GM12878 (cell line): ENCODE measurements at regions not wholly inside any gene's neighbourhood (a gene's known extent, or its start where the extent isn't known, plus 50 kb on each side); places are given as distances from the start of the nearest gene placed in this dataset.

ENCODE experiments used
- ATAC-seq: fragments of 200-7000 bp; cut with Tn5 transposase; 3 replicates; pipeline ENCODE4 v1.9.1; 2020; ENCODE audit warnings: mild to moderate bottlenecking, moderate library complexity
- BruUV-seq: library from RNA; stranded (reverse); fragments of 400-500 nt; replicated peaks from 2 replicates; lab custom pipeline; 2021; lab: Mats Ljungman, UMichigan
- CTCF ChIA-PET: fragments of 300-600 bp; sonication (Branson Sonifier 250); formaldehyde crosslinking; extraction: SDS; loops from one replicate; lab custom pipeline; 2021; ENCODE audit warnings: inconsistent platforms; lab: Yijun Ruan, JAX
- POLR2A ChIA-PET: fragments of 350-600 bp; formaldehyde crosslinking; extraction: SDS; loops from one replicate; lab custom pipeline; 2021; ENCODE audit warnings: inconsistent platforms; lab: Charles Lee
- RAD21 ChIA-PET: fragments of 300-600 bp; sonication (Branson Sonifier 250); formaldehyde crosslinking; loops from one replicate; lab custom pipeline; 2023; ENCODE audit warnings: antibody characterized with exemption; ENCODE audit not compliant: unreplicated experiment; lab: Charles Lee
- SMC1A ChIA-PET: fragments of 300-600 bp; sonication (Branson Sonifier 250); formaldehyde crosslinking; loops from one replicate; lab custom pipeline; 2023; ENCODE audit not compliant: unreplicated experiment, uncharacterized antibody; lab: Charles Lee
- DNase-seq: peaks from one replicate; pipeline ENCODE4 v3.0.0-alpha.2; 2011; ENCODE audit warnings: low read depth, low spot score
- FAIRE-seq: peaks from 3 replicates; lab custom pipeline; 2011; peaks lifted over from hg19 to GRCh38; lab: Jason Lieb, UNC
- H2AFZ ChIP-seq: 2 replicates; pipeline ENCODE4 v1.6.0; 2011; ENCODE audit warnings: low read depth, low read length, control low read depth; ENCODE audit not compliant: control insufficient read depth
- H3K27ac ChIP-seq: 2 replicates; pipeline ENCODE4 v1.5.1; 2011; ENCODE audit warnings: control low read depth; ENCODE audit not compliant: control insufficient read depth, insufficient read depth
- H3K27me3 ChIP-seq, 2 experiments: replicated peaks in 1 of 2; 2 replicates each; pipeline versions ENCODE4 v1.6.0 to v1.6.1; 2011; ENCODE audit warnings: low read length in 1 of 2; ENCODE audit not compliant: control insufficient read depth in 2 of 2, insufficient read depth in 2 of 2
- H3K36me3 ChIP-seq, 2 experiments: 2 replicates each; pipeline ENCODE4 v1.5.1; 2011; ENCODE audit warnings: low read length in 1 of 2; ENCODE audit not compliant: control insufficient read depth in 2 of 2, insufficient read depth in 2 of 2
- H3K4me1 ChIP-seq: 2 replicates; pipeline ENCODE4 v1.6.1; 2011; ENCODE audit warnings: mild to moderate bottlenecking, low read length, moderate library complexity, mixed read lengths; ENCODE audit not compliant: control insufficient read depth, insufficient read depth
- H3K4me2 ChIP-seq: 2 replicates; pipeline ENCODE4 v1.6.0; 2011; ENCODE audit warnings: control low read depth; ENCODE audit not compliant: control insufficient read depth, insufficient read depth
- H3K4me3 ChIP-seq: fragments of 200-600 bp; sonication (generic); 2 replicates; pipeline ENCODE4 v1.5.1; 2016
- H3K79me2 ChIP-seq: 2 replicates; pipeline ENCODE4 v1.6.0; 2011; ENCODE audit warnings: low read length; ENCODE audit not compliant: control insufficient read depth, insufficient read depth
- H3K9ac ChIP-seq: 2 replicates; pipeline ENCODE4 v1.8.0; 2011; ENCODE audit warnings: low read length, control low read depth, mixed read lengths; ENCODE audit not compliant: control insufficient read depth, insufficient read depth
- H3K9me3 ChIP-seq: replicated peaks from 3 replicates; pipeline ENCODE4 v1.5.1; 2011; ENCODE audit warnings: mild to moderate bottlenecking, low read length; ENCODE audit not compliant: control insufficient read depth, insufficient read depth
- H4K20me1 ChIP-seq: 2 replicates; pipeline ENCODE4 v1.6.0; 2011; ENCODE audit not compliant: control insufficient read depth, insufficient read depth
- CBFB ChIP-seq: IDR thresholded peaks from 2 replicates; pipeline ENCODE4 v1.6.1; 2016; ENCODE audit warnings: antibody characterized with exemption, low read depth
- CREM ChIP-seq: IDR thresholded peaks from 2 replicates; pipeline ENCODE4 v1.6.1; 2014; ENCODE audit warnings: antibody characterized with exemption, low read depth
- HDAC2 ChIP-seq: fragments of 200-600 bp; sonication (generic); IDR thresholded peaks from 2 replicates; pipeline ENCODE4 v1.6.1; 2017
- HDGF ChIP-seq: fragments of 450-650 bp; IDR thresholded peaks from 2 replicates; pipeline ENCODE4 v1.6.1; 2016; ENCODE audit warnings: antibody characterized with exemption
- JUNB ChIP-seq: IDR thresholded peaks from 2 replicates; pipeline ENCODE4 v1.6.1; 2016; ENCODE audit warnings: antibody characterized with exemption, mild to moderate bottlenecking
- MYC ChIP-seq: IDR thresholded peaks from 2 replicates; pipeline ENCODE4 v1.6.1; 2011; ENCODE audit warnings: mild to moderate bottlenecking, low read length, moderate library complexity, inconsistent platforms; ENCODE audit not compliant: insufficient read depth, insufficient replicate concordance, insufficient read length, severe bottlenecking
- NFXL1 ChIP-seq: fragments of 450-650 bp; IDR thresholded peaks from 2 replicates; pipeline ENCODE4 v1.6.1; 2017; ENCODE audit warnings: antibody characterized with exemption, mild to moderate bottlenecking, borderline replicate concordance
- PAX8 ChIP-seq: fragments of 450-650 bp; IDR thresholded peaks from 2 replicates; pipeline ENCODE4 v1.6.1; 2017; ENCODE audit warnings: mild to moderate bottlenecking, moderate library complexity
- POU2F2 ChIP-seq: IDR thresholded peaks from 3 replicates; pipeline ENCODE4 v1.6.1; 2011; ENCODE audit warnings: low read depth, mild to moderate bottlenecking, low read length, borderline replicate concordance
- RFX5 ChIP-seq: IDR thresholded peaks from 2 replicates; pipeline ENCODE4 v1.6.1; 2011; ENCODE audit warnings: low read depth, low read length, improper control_type of control experiment
- STAT1 ChIP-seq: fragments of 450-650 bp; conservative IDR thresholded peaks from 2 replicates; pipeline ENCODE4 v1.6.1; 2014; ENCODE audit warnings: antibody characterized with exemption, mild to moderate bottlenecking
- TCF12 ChIP-seq: IDR thresholded peaks from 2 replicates; pipeline ENCODE4 v1.6.1; 2011; ENCODE audit warnings: low read depth, mild to moderate bottlenecking, low read length
- WGBS: methylation state at CpG from one replicate; pipeline ENCODE4 v1.1.6; 2016; ENCODE audit warnings: low lambda C conversion rate; ENCODE audit not compliant: insufficient replicate concordance, insufficient coverage; ENCODE audit errors: missing lambda C conversion rate; 5-methylcytosine and 5-hydroxymethylcytosine counted together
- in situ Hi-C: fragments of 300-500 bp; cut with MboI; formaldehyde crosslinking; loops from 9 replicates; pipeline ENCODE4 v1.14.3; 2018; ENCODE audit warnings: mixed read lengths
- intact Hi-C: fragments of 100-400 bp; cut with micrococcal nuclease; formaldehyde crosslinking; loops from one replicate; pipeline ENCODE4 v1.14.2; 2022; ENCODE audit not compliant: unreplicated experiment
- TF ChIP-seq, protein P1 (sequence below): IDR thresholded peaks from 2 replicates; pipeline ENCODE4 v1.6.1; 2011; ENCODE audit warnings: borderline replicate concordance, low read depth, mild to moderate bottlenecking, moderate library complexity, mixed read lengths, low read length; ENCODE audit not compliant: insufficient read depth; ENCODE audit errors: extremely low read length

- POLR2A ChIA-PET, result no interaction called here
- no peaks in the 10 kb centered on the region for H3K4me1 ChIP-seq
- FAIRE-seq, result no peak
- 54% methylated on average over 11 of the region's 11 CpGs for WGBS
- TF ChIP-seq MYC (no peak), CREM (no peak), TCF12 (no peak), RFX5 (no peak), STAT1 (no peak), JUNB (no peak), HDGF (no peak), POU2F2 (no peak), HDAC2 (no peak), CBFB (no peak), PAX8 (no peak), NFXL1 (no peak)
- TF ChIP-seq, protein P1, sequence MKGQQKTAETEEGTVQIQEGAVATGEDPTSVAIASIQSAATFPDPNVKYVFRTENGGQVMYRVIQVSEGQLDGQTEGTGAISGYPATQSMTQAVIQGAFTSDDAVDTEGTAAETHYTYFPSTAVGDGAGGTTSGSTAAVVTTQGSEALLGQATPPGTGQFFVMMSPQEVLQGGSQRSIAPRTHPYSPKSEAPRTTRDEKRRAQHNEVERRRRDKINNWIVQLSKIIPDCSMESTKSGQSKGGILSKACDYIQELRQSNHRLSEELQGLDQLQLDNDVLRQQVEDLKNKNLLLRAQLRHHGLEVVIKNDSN, result no peak
- TF ChIP-seq, all 136 proteins: peak for 0
- H3K9me3 ChIP-seq, result no peaks in the 10 kb centered on the region
- in situ Hi-C loops, result no loop called here
- H3K9ac ChIP-seq, result no peak overlapping the region
- H3K4me3 ChIP-seq, result no peak overlapping the region
- no peak for DNase-seq
- no TSS peak for BruUV-seq
- CTCF ChIA-PET, result no interaction called here
- H4K20me1 ChIP-seq, result no peaks in the 10 kb centered on the region
- H3K79me2 ChIP-seq, result no peaks in the 10 kb centered on the region
- no peak overlapping the region for H3K4me2 ChIP-seq
- ATAC-seq, result no peak
- H3K27me3 ChIP-seq, result no peaks in the 10 kb centered on the region
- SMC1A ChIA-PET, result no interaction called here
- H2AFZ ChIP-seq, result no peak overlapping the region
- RAD21 ChIA-PET, result no interaction called here
- intact Hi-C loops, result no loop called here
- no peaks in the 10 kb centered on the region for H3K36me3 ChIP-seq
- no peak overlapping the region for H3K27ac ChIP-seq
These were observed 409.0 kb upstream of the KCNMB2 start for GRCh38 chr3:178127221-178127620.
